HepG2 (cell line): ENCODE measurements at regions not wholly inside any gene's neighbourhood (a gene's known extent, or its start where the extent isn't known, plus 50 kb on each side); places are given as distances from the start of the nearest gene placed in this dataset.

ENCODE experiments used
- ATAC-seq: fragments of 200-7000 bp; cut with Tn5 transposase; 3 replicates; pipeline ENCODE4 v1.9.1; 2020; ENCODE audit warnings: mild to moderate bottlenecking, moderate library complexity
- BruUV-seq: library from RNA; stranded (reverse); fragments of 400-500 nt; replicated peaks from 2 replicates; lab custom pipeline; 2021; lab: Mats Ljungman, UMichigan
- CTCF ChIA-PET: fragments of 300-600 bp; formaldehyde crosslinking; extraction: SDS; loops from one replicate; lab custom pipeline; 2021; ENCODE audit warnings: low total read pairs, inconsistent platforms, low intra/inter-chr PET ratio; lab: Yijun Ruan, JAX
- POLR2A ChIA-PET: fragments of 350-600 bp; sonication (Branson Sonifier 250); formaldehyde crosslinking; loops from one replicate; lab custom pipeline; 2020; ENCODE audit warnings: antibody characterized with exemption, inconsistent platforms; lab: Yijun Ruan, JAX
- DNase-seq: peaks from one replicate; pipeline ENCODE4 v3.0.0-alpha.2; 2015; ENCODE audit warnings: low spot score
- FAIRE-seq: peaks from 3 replicates; lab custom pipeline; 2011; peaks lifted over from hg19 to GRCh38; lab: Jason Lieb, UNC
- H2AFZ ChIP-seq: one replicate; pipeline ENCODE4 v1.6.1; 2011; ENCODE audit warnings: low read length, inconsistent platforms
- H3K27ac ChIP-seq: fragments of 300-600 bp; 3 replicates; pipeline ENCODE4 v1.8.0; 2011; ENCODE audit warnings: mixed run types, mild to moderate bottlenecking, mixed read lengths, low read length, inconsistent platforms; ENCODE audit not compliant: insufficient read depth; ENCODE audit errors: extremely low read length
- H3K27me3 ChIP-seq, 2 experiments: fragments of 200-600 bp in 1 of 2; 2 replicates in 1 of 2; 3 replicates in 1 of 2; pipeline versions ENCODE4 v1.6.0 to v1.8.0; 2011; ENCODE audit warnings: low read length in 2 of 2, mild to moderate bottlenecking in 2 of 2, moderate library complexity in 2 of 2, inconsistent platforms in 1 of 2; ENCODE audit not compliant: insufficient read depth in 2 of 2, control insufficient read depth in 1 of 2
- H3K36me3 ChIP-seq, 2 experiments: fragments of 200-600 bp in 1 of 2; replicated peaks in 1 of 2; 2 replicates in 1 of 2; 3 replicates in 1 of 2; pipeline versions ENCODE4 v1.5.1 to v1.8.0; 2011; ENCODE audit warnings: low read length in 2 of 2, inconsistent platforms in 1 of 2; ENCODE audit not compliant: insufficient read depth in 2 of 2, control insufficient read depth in 1 of 2
- H3K4me1 ChIP-seq: 2 replicates; pipeline ENCODE4 v1.5.1; 2012; ENCODE audit warnings: low read length, inconsistent platforms; ENCODE audit not compliant: insufficient read depth
- H3K4me2 ChIP-seq: 2 replicates; pipeline ENCODE4 v1.6.0; 2011; ENCODE audit warnings: low read depth, low read length, inconsistent platforms
- H3K4me3 ChIP-seq, 3 experiments: fragments of 200-600 bp in 1 of 3; sonication (generic), shearing (Covaris generic) in 1 of 3; replicated peaks in 1 of 3; 2 replicates each; pipeline ENCODE4 v1.5.1; 2011 to 2016; ENCODE audit warnings: low read length in 3 of 3, inconsistent platforms in 2 of 3, low read depth in 2 of 3, mild to moderate bottlenecking in 2 of 3, control low read depth in 1 of 3, mixed read lengths in 1 of 3; ENCODE audit not compliant: insufficient read depth in 1 of 3
- H3K79me2 ChIP-seq: one replicate; pipeline ENCODE4 v1.6.1; 2011; ENCODE audit warnings: low read length, inconsistent platforms; ENCODE audit not compliant: insufficient read depth
- H3K9ac ChIP-seq: 2 replicates; pipeline ENCODE4 v1.6.0; 2011; ENCODE audit warnings: mild to moderate bottlenecking, low read depth, low read length, inconsistent platforms; ENCODE audit not compliant: insufficient read depth
- H3K9me3 ChIP-seq: 2 replicates; pipeline ENCODE4 v1.5.1; 2012; ENCODE audit warnings: mild to moderate bottlenecking, low read length
- H4K20me1 ChIP-seq: 2 replicates; pipeline ENCODE4 v1.6.0; 2011; ENCODE audit warnings: inconsistent platforms, mild to moderate bottlenecking, low read length, moderate library complexity; ENCODE audit not compliant: insufficient read depth
- CBX2 ChIP-seq, 2 experiments: fragments of 200-600 bp in 1 of 2; sonication (generic); formaldehyde crosslinking in 1 of 2; IDR thresholded peaks; 2 replicates each; pipeline versions ENCODE4 v1.7.0 to v1.8.1; 2018 to 2022; ENCODE audit warnings: low read depth in 2 of 2, low read length in 1 of 2, mild to moderate bottlenecking in 1 of 2, missing genetic modification reagents in 1 of 2
- CENPX ChIP-seq: sonication (generic); formaldehyde crosslinking; IDR thresholded peaks from 2 replicates; pipeline ENCODE4 v1.9.0; 2021; ENCODE audit warnings: mild to moderate bottlenecking, missing genetic modification reagents, moderate library complexity
- SMARCC2 ChIP-seq: fragments of 450-650 bp; IDR thresholded peaks from 2 replicates; pipeline ENCODE4 v1.6.1; 2017; ENCODE audit warnings: antibody characterized with exemption, mild to moderate bottlenecking
- SOX6 ChIP-seq, 2 experiments: fragments of 450-650 bp in 1 of 2; sonication (generic) in 1 of 2; formaldehyde crosslinking in 1 of 2; IDR thresholded peaks; 2 replicates each; pipeline versions ENCODE4 v1.4.0 to v1.6.1; 2017 to 2020; ENCODE audit warnings: antibody characterized with exemption in 1 of 2, mild to moderate bottlenecking in 1 of 2, missing genetic modification reagents in 1 of 2
- SRSF9 ChIP-seq: fragments of 200-400 bp; formaldehyde crosslinking; IDR thresholded peaks from 2 replicates; pipeline ENCODE4 v1.6.1; 2018; ENCODE audit warnings: borderline replicate concordance, mild to moderate bottlenecking, low read depth, low read length; ENCODE audit not compliant: insufficient read depth, poor library complexity, severe bottlenecking
- ZNF101 ChIP-seq: sonication (generic); formaldehyde crosslinking; IDR thresholded peaks from 2 replicates; pipeline ENCODE4 v1.4.0; 2020; ENCODE audit warnings: mild to moderate bottlenecking, low read depth, missing genetic modification reagents, borderline replicate concordance
- ZNF720 ChIP-seq: sonication (generic); formaldehyde crosslinking; IDR thresholded peaks from 2 replicates; pipeline ENCODE4 v1.4.0; 2020; ENCODE audit warnings: missing genetic modification reagents
- ZNF782 ChIP-seq: sonication (generic); formaldehyde crosslinking; IDR thresholded peaks from 2 replicates; pipeline ENCODE4 v1.4.0; 2020; ENCODE audit warnings: missing genetic modification reagents, mild to moderate bottlenecking, borderline replicate concordance
- WGBS: methylation state at CpG from one replicate; pipeline ENCODE4 v1.1.6; 2017; ENCODE audit warnings: low lambda C conversion rate; 5-methylcytosine and 5-hydroxymethylcytosine counted together
- in situ Hi-C: cut with HindIII; loops from 2 replicates; pipeline ENCODE4 v1.10.0; 2017; ENCODE audit warnings: low pct_unique_long_range_greater_than_20kb; ENCODE audit not compliant: extremely low pct_ligation_motif_present
- intact Hi-C: fragments of 100-400 bp; cut with micrococcal nuclease; formaldehyde crosslinking; loops from one replicate; pipeline ENCODE4 v1.10.0; 2022; ENCODE audit not compliant: unreplicated experiment
- TF ChIP-seq, protein P1 (sequence below): sonication (generic); formaldehyde crosslinking; IDR thresholded peaks from 2 replicates; pipeline ENCODE4 v1.4.0; 2020; ENCODE audit warnings: missing genetic modification reagents, mild to moderate bottlenecking, borderline replicate concordance
- TF ChIP-seq, protein P2 (sequence below): IDR thresholded peaks from 2 replicates; pipeline ENCODE4 v1.6.1; 2016

- no peak overlapping the region for H3K4me2 ChIP-seq
- ATAC-seq (no peak), FAIRE-seq (no peak), DNase-seq (no peak)
- no peak overlapping the region for H3K27ac ChIP-seq
- no peaks in the 10 kb centered on the region for H3K79me2 ChIP-seq
- no peaks in the 10 kb centered on the region for H3K9me3 ChIP-seq
- no peaks in the 10 kb centered on the region for H4K20me1 ChIP-seq
- no peak overlapping the region for H3K9ac ChIP-seq
- in situ Hi-C loops, result no loop called here
- CTCF ChIA-PET, result no interaction called here
- no peak overlapping the region for H2AFZ ChIP-seq
- BruUV-seq, result no TSS peak
- H3K27me3 ChIP-seq, result no peaks in the 10 kb centered on the region
- TF ChIP-seq ZNF720, result no peak
- TF ChIP-seq, protein P1, sequence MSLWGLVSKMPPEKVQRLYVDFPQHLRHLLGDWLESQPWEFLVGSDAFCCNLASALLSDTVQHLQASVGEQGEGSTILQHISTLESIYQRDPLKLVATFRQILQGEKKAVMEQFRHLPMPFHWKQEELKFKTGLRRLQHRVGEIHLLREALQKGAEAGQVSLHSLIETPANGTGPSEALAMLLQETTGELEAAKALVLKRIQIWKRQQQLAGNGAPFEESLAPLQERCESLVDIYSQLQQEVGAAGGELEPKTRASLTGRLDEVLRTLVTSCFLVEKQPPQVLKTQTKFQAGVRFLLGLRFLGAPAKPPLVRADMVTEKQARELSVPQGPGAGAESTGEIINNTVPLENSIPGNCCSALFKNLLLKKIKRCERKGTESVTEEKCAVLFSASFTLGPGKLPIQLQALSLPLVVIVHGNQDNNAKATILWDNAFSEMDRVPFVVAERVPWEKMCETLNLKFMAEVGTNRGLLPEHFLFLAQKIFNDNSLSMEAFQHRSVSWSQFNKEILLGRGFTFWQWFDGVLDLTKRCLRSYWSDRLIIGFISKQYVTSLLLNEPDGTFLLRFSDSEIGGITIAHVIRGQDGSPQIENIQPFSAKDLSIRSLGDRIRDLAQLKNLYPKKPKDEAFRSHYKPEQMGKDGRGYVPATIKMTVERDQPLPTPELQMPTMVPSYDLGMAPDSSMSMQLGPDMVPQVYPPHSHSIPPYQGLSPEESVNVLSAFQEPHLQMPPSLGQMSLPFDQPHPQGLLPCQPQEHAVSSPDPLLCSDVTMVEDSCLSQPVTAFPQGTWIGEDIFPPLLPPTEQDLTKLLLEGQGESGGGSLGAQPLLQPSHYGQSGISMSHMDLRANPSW, result no peak
- no peak for TF ChIP-seq SMARCC2
- TF ChIP-seq CENPX (CRISPR knock-in tag), result no peak
- no peak for TF ChIP-seq ZNF782 (CRISPR knock-in tag)
- no peak for TF ChIP-seq SRSF9
- TF ChIP-seq, protein P2, sequence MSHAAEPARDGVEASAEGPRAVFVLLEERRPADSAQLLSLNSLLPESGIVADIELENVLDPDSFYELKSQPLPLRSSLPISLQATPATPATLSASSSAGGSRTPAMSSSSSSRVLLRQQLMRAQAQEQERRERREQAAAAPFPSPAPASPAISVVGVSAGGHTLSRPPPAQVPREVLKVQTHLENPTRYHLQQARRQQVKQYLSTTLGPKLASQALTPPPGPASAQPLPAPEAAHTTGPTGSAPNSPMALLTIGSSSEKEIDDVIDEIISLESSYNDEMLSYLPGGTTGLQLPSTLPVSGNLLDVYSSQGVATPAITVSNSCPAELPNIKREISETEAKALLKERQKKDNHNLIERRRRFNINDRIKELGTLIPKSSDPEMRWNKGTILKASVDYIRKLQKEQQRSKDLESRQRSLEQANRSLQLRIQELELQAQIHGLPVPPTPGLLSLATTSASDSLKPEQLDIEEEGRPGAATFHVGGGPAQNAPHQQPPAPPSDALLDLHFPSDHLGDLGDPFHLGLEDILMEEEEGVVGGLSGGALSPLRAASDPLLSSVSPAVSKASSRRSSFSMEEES (CRISPR knock-in tag), result no peak
- no peak for TF ChIP-seq CBX2 (IDR thresholded peaks at IDR 0.05; ENCODE audit: low read depth, low read length)
- no peak for TF ChIP-seq CBX2 (CRISPR knock-in tag; IDR thresholded peaks at IDR 0.05; ENCODE audit: low read depth)
- no peak for TF ChIP-seq SOX6 (IDR thresholded peaks at IDR 0.05)
- no peak for TF ChIP-seq SOX6 (CRISPR knock-in tag; IDR thresholded peaks at IDR 0.05)
- TF ChIP-seq ZNF101 (CRISPR knock-in tag), result no peak
- H3K36me3 ChIP-seq, result no peaks in the 10 kb centered on the region
- POLR2A ChIA-PET, result no interaction called here
- intact Hi-C loops, result no loop called here
- no peak overlapping the region for H3K4me3 ChIP-seq
- H3K4me1 ChIP-seq, result no peaks in the 10 kb centered on the region
- 0% methylated on average over 1 of the region's 1 CpG for WGBS
These were observed 221.3 kb upstream of the SMIM30 start for GRCh38 chr7:113339661-113340060.
